HepG2 (cell line): ENCODE measurements at regions not wholly inside any gene's neighbourhood (a gene's known extent, or its start where the extent isn't known, plus 50 kb on each side); places are given as distances from the start of the nearest gene placed in this dataset.

Source experiments
- ATAC-seq: fragments of 200-7000 bp; cut with Tn5 transposase; 3 replicates; pipeline ENCODE4 v1.9.1; 2020; ENCODE audit warnings: mild to moderate bottlenecking, moderate library complexity
- BruUV-seq: library from RNA; stranded (reverse); fragments of 400-500 nt; replicated peaks from 2 replicates; lab custom pipeline; 2021; lab: Mats Ljungman, UMichigan
- CTCF ChIA-PET: fragments of 300-600 bp; formaldehyde crosslinking; extraction: SDS; loops from one replicate; lab custom pipeline; 2021; ENCODE audit warnings: low total read pairs, inconsistent platforms, low intra/inter-chr PET ratio; lab: Yijun Ruan, JAX
- POLR2A ChIA-PET: fragments of 350-600 bp; sonication (Branson Sonifier 250); formaldehyde crosslinking; loops from one replicate; lab custom pipeline; 2020; ENCODE audit warnings: antibody characterized with exemption, inconsistent platforms; lab: Yijun Ruan, JAX
- DNase-seq: peaks from one replicate; pipeline ENCODE4 v3.0.0-alpha.2; 2015; ENCODE audit warnings: low spot score
- FAIRE-seq: peaks from 3 replicates; lab custom pipeline; 2011; peaks lifted over from hg19 to GRCh38; lab: Jason Lieb, UNC
- H2AFZ ChIP-seq: one replicate; pipeline ENCODE4 v1.6.1; 2011; ENCODE audit warnings: low read length, inconsistent platforms
- H3K27ac ChIP-seq: fragments of 300-600 bp; 3 replicates; pipeline ENCODE4 v1.8.0; 2011; ENCODE audit warnings: mixed run types, mild to moderate bottlenecking, mixed read lengths, low read length, inconsistent platforms; ENCODE audit not compliant: insufficient read depth; ENCODE audit errors: extremely low read length
- H3K27me3 ChIP-seq, 2 experiments: fragments of 200-600 bp in 1 of 2; 2 replicates in 1 of 2; 3 replicates in 1 of 2; pipeline versions ENCODE4 v1.6.0 to v1.8.0; 2011; ENCODE audit warnings: low read length in 2 of 2, mild to moderate bottlenecking in 2 of 2, moderate library complexity in 2 of 2, inconsistent platforms in 1 of 2; ENCODE audit not compliant: insufficient read depth in 2 of 2, control insufficient read depth in 1 of 2
- H3K36me3 ChIP-seq, 2 experiments: fragments of 200-600 bp in 1 of 2; replicated peaks in 1 of 2; 2 replicates in 1 of 2; 3 replicates in 1 of 2; pipeline versions ENCODE4 v1.5.1 to v1.8.0; 2011; ENCODE audit warnings: low read length in 2 of 2, inconsistent platforms in 1 of 2; ENCODE audit not compliant: insufficient read depth in 2 of 2, control insufficient read depth in 1 of 2
- H3K4me1 ChIP-seq: 2 replicates; pipeline ENCODE4 v1.5.1; 2012; ENCODE audit warnings: low read length, inconsistent platforms; ENCODE audit not compliant: insufficient read depth
- H3K4me2 ChIP-seq: 2 replicates; pipeline ENCODE4 v1.6.0; 2011; ENCODE audit warnings: low read depth, low read length, inconsistent platforms
- H3K4me3 ChIP-seq, 3 experiments: fragments of 200-600 bp in 1 of 3; sonication (generic), shearing (Covaris generic) in 1 of 3; replicated peaks in 1 of 3; 2 replicates each; pipeline ENCODE4 v1.5.1; 2011 to 2016; ENCODE audit warnings: low read length in 3 of 3, inconsistent platforms in 2 of 3, low read depth in 2 of 3, mild to moderate bottlenecking in 2 of 3, control low read depth in 1 of 3, mixed read lengths in 1 of 3; ENCODE audit not compliant: insufficient read depth in 1 of 3
- H3K79me2 ChIP-seq: one replicate; pipeline ENCODE4 v1.6.1; 2011; ENCODE audit warnings: low read length, inconsistent platforms; ENCODE audit not compliant: insufficient read depth
- H3K9ac ChIP-seq: 2 replicates; pipeline ENCODE4 v1.6.0; 2011; ENCODE audit warnings: mild to moderate bottlenecking, low read depth, low read length, inconsistent platforms; ENCODE audit not compliant: insufficient read depth
- H3K9me3 ChIP-seq: 2 replicates; pipeline ENCODE4 v1.5.1; 2012; ENCODE audit warnings: mild to moderate bottlenecking, low read length
- H4K20me1 ChIP-seq: 2 replicates; pipeline ENCODE4 v1.6.0; 2011; ENCODE audit warnings: inconsistent platforms, mild to moderate bottlenecking, low read length, moderate library complexity; ENCODE audit not compliant: insufficient read depth
- HCFC1 ChIP-seq: fragments of 150-350 bp; IDR thresholded peaks from 2 replicates; pipeline ENCODE4 v1.6.1; 2014; ENCODE audit warnings: low read depth, low read length
- KLF13 ChIP-seq: sonication (generic); formaldehyde crosslinking; IDR thresholded peaks from 2 replicates; pipeline ENCODE4 v1.4.0; 2020; ENCODE audit warnings: mild to moderate bottlenecking, missing genetic modification reagents
- MBD4 ChIP-seq: IDR thresholded peaks from 2 replicates; pipeline ENCODE4 v1.6.1; 2012; ENCODE audit warnings: low read length, inconsistent platforms, borderline replicate concordance
- NFYB ChIP-seq: sonication (generic); formaldehyde crosslinking; IDR thresholded peaks from 2 replicates; pipeline ENCODE4 v1.4.0; 2020; ENCODE audit warnings: missing genetic modification reagents
- NKX3-1 ChIP-seq: sonication (generic); formaldehyde crosslinking; IDR thresholded peaks from 2 replicates; pipeline ENCODE4 v1.5.0; 2020; ENCODE audit warnings: missing genetic modification reagents
- PRDM15 ChIP-seq: sonication (generic); formaldehyde crosslinking; IDR thresholded peaks from 2 replicates; pipeline ENCODE4 v1.4.0; 2020; ENCODE audit warnings: missing genetic modification reagents
- THRA ChIP-seq: sonication (generic); formaldehyde crosslinking; IDR thresholded peaks from 2 replicates; pipeline ENCODE4 v1.4.0; 2020; ENCODE audit warnings: missing genetic modification reagents, borderline replicate concordance
- TOPORS ChIP-seq: sonication (generic); formaldehyde crosslinking; IDR thresholded peaks from 2 replicates; pipeline ENCODE4 v1.8.0; 2023; ENCODE audit warnings: mild to moderate bottlenecking, missing genetic modification reagents
- TRAFD1 ChIP-seq: sonication (generic); formaldehyde crosslinking; IDR thresholded peaks from 2 replicates; pipeline ENCODE4 v1.5.1; 2020; ENCODE audit warnings: missing genetic modification reagents, mild to moderate bottlenecking, borderline replicate concordance
- ZMYM2 ChIP-seq: sonication (generic); formaldehyde crosslinking; IDR thresholded peaks from 2 replicates; pipeline ENCODE4 v1.8.0; 2022; ENCODE audit warnings: mild to moderate bottlenecking, missing genetic modification reagents
- ZNF572 ChIP-seq: sonication (generic); formaldehyde crosslinking; IDR thresholded peaks from 2 replicates; pipeline ENCODE4 v1.5.1; 2020; ENCODE audit warnings: mild to moderate bottlenecking, missing genetic modification reagents
- ZNF7 ChIP-seq: IDR thresholded peaks from 2 replicates; pipeline ENCODE4 v1.6.1; 2016; ENCODE audit warnings: missing biosample characterization, missing genetic modification reagents
- ZNF883 ChIP-seq: sonication (generic); formaldehyde crosslinking; IDR thresholded peaks from 2 replicates; pipeline ENCODE4 v1.5.1; 2020; ENCODE audit warnings: mild to moderate bottlenecking, missing genetic modification reagents; ENCODE audit errors: not compliant biosample characterization
- WGBS: methylation state at CpG from one replicate; pipeline ENCODE4 v1.1.6; 2017; ENCODE audit warnings: low lambda C conversion rate; 5-methylcytosine and 5-hydroxymethylcytosine counted together
- in situ Hi-C: cut with HindIII; loops from 2 replicates; pipeline ENCODE4 v1.10.0; 2017; ENCODE audit warnings: low pct_unique_long_range_greater_than_20kb; ENCODE audit not compliant: extremely low pct_ligation_motif_present
- intact Hi-C: fragments of 100-400 bp; cut with micrococcal nuclease; formaldehyde crosslinking; loops from one replicate; pipeline ENCODE4 v1.10.0; 2022; ENCODE audit not compliant: unreplicated experiment

- Histone ChIP-seq H2AFZ (no peak overlapping the region), H3K4me2 (no peak overlapping the region), H3K9ac (no peak overlapping the region), H3K27me3 (peaks cover 1 to 18% of the 10 kb centered on the region in 2 experiments; a peak in 2 of 5 replicates), H3K36me3 (no peaks in the 10 kb centered on the region), H3K27ac (no peak overlapping the region), H3K4me3 (no peak overlapping the region), H3K4me1 (no peaks in the 10 kb centered on the region), H4K20me1 (no peaks in the 10 kb centered on the region), H3K9me3 (no peaks in the 10 kb centered on the region), H3K79me2 (no peaks in the 10 kb centered on the region)
- ChIA-PET CTCF (no interaction called here), POLR2A (no interaction called here)
- TF ChIP-seq PRDM15 (no peak), HCFC1 (no peak), TOPORS (CRISPR knock-in tag) (no peak), ZMYM2 (no peak), KLF13 (CRISPR knock-in tag) (no peak)
- intact Hi-C loops, result no loop called here
- DNase-seq (no peak), FAIRE-seq (no peak), ATAC-seq (no peak)
- 0% methylated on average over 1 of the region's 1 CpG for WGBS
- BruUV-seq, result no TSS peak
- in situ Hi-C loops, result no loop called here
Measured at GRCh38 chr14:94994245-94994644, 163.1 kb downstream of the DICER1 start.

- BruUV-seq, result no TSS peak
- Histone ChIP-seq H3K36me3 (no peaks in the 10 kb centered on the region), H3K4me2 (no peak overlapping the region), H3K9me3 (no peaks in the 10 kb centered on the region), H4K20me1 (no peaks in the 10 kb centered on the region), H2AFZ (no peak overlapping the region), H3K27me3 (peaks cover 1 to 4% of the 10 kb centered on the region in 2 experiments; a peak in 1 of 5 replicates), H3K79me2 (no peaks in the 10 kb centered on the region), H3K4me1 (no peaks in the 10 kb centered on the region), H3K27ac (no peak overlapping the region), H3K4me3 (no peak overlapping the region), H3K9ac (no peak overlapping the region)
- FAIRE-seq, result no peak
- intact Hi-C loops, result no loop called here
- in situ Hi-C loops, result no loop called here
- DNase-seq, result no peak
- ChIA-PET CTCF (no interaction called here), POLR2A (no interaction called here)
- ATAC-seq, result no peak
- no peak for TF ChIP-seq TRAFD1
- TF ChIP-seq THRA (CRISPR knock-in tag), result no peak
- no peak for TF ChIP-seq NFYB (CRISPR knock-in tag)
- TF ChIP-seq NKX3-1 (CRISPR knock-in tag), result no peak
- no peak for TF ChIP-seq ZNF7 (CRISPR knock-in tag)
- no peak for TF ChIP-seq ZNF572 (CRISPR knock-in tag)
- TF ChIP-seq ZNF883, result no peak
- TF ChIP-seq MBD4, result no peak
Measured at GRCh38 chr14:94992046-94992445, 165.3 kb downstream of the DICER1 start.
